ENCODE measurements at regions not wholly inside any gene's neighbourhood (a gene's known extent, or its start where the extent isn't known, plus 50 kb on each side); places are given as distances from the start of the nearest gene placed in this dataset.
"Not testable (repeated sequence)": the region's sequence is repeated elsewhere in the genome, so short reads cannot be mapped to it uniquely, and the experiment has no call there.

DNA sequence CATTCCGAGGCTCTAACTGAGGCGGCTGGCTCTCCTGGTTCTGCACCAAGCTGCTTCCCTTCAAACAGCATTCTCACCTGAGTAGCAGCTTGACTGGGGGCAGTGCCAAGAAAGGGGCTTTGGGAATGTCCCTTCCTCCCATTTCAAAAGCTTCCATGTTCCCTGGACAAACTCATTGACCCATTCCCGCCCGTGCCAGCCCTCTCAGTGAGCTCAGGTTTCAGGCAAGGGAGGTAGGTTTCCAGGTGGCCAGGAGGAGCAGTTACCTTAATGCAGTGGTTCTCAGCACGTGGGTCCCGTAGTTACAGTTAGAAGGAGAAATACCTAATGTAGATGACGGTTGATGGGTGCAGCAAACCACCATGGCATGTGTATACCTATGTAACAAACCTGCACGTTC lies 135.2 kb downstream of the ELOVL4 start:
- no peak for DNase-seq (ENCODE audit: low read depth)
- no peak overlapping the region for H3K4me3 ChIP-seq (ENCODE audit: low read length)
- no peak for TF ChIP-seq CTCF (conservative IDR thresholded peaks at IDR 0.05; ENCODE audit: low read depth, low read length)

DNA sequence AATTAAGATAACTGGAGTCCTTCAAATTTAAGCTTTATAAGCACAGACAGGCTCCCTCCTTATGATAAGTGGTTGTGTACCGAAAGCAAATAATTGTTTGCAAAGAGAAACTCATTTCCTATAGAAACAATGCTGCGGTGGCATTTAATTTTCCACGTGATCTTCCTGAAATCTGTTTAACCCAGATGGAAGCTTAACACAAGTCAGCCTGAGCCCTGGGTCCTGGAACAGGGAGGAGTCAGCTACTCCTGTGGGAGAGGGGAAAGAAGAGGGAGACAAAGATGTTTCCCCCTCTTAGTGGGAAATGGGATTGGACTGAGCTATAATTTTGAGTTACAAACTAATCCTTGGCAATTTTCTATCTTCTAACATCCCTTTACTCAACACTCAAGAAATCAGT lies 136.5 kb downstream of the ELOVL4 start:
- no peak for TF ChIP-seq CTCF (conservative IDR thresholded peaks at IDR 0.05; ENCODE audit: low read depth, low read length)
- DNase-seq (ENCODE audit: low read depth) = no peak
- no peak overlapping the region for H3K4me3 ChIP-seq (ENCODE audit: low read length)

GRCh38 chr6:79810185-79810705 lies 137.1 kb downstream of the ELOVL4 start:
- no peak for DNase-seq (ENCODE audit: low read depth)
- TF ChIP-seq CTCF (conservative IDR thresholded peaks at IDR 0.05; ENCODE audit: low read depth, low read length) = no peak
- no peak overlapping the region for H3K4me3 ChIP-seq (ENCODE audit: low read length)

- no peak for TF ChIP-seq CTCF (conservative IDR thresholded peaks at IDR 0.05; ENCODE audit: low read depth, low read length)
- no peak for DNase-seq (ENCODE audit: low read depth)
- H3K4me3 ChIP-seq (ENCODE audit: low read length) = no peak overlapping the region
Observed at GRCh38 chr6:79808921-79809320, 138.4 kb downstream of the ELOVL4 start.

DNA sequence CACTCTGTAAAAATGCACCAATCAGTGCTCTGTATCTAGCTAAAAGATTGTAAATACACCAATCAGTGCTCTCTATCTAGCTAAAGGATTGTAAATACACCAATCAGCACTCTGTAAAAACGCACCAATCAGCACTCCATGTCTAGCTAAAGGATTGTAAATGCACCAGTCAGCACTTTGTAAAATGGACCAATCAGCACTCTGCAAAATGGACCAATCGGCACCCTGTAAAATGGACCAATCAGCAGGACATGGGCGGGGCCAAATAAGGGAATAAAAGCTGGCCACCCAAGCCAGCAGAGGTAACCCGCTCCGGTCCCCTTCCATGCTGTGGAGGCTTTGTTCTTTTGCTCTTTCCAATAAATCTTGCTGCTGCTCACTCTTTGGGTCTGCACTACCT lies 140.7 kb downstream of the ELOVL4 start:
- H3K4me3 ChIP-seq (ENCODE audit: low read length); DNase-seq (ENCODE audit: low read depth): not testable (repeated sequence)

DNA sequence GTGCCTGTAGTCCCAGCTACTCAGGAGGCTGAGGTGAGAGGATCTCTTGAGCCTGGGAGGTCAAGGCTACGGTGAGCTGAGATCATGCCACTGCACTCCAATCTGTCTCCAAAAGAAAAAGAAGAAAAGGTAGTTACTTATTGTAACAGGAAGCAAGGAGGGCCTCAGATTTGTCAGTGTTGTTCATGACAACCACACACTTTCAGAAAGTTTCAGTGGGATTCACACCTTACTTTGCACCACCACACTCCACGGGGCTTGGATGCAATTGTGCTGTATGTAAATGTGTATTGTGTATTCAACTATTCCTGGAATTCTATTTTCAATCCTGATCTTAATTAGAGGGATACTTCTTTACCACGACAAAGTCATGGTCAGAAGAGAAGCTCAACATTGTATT lies 142.6 kb downstream of the ELOVL4 start:
- DNase-seq (ENCODE audit: low read depth) = no peak
- TF ChIP-seq CTCF (conservative IDR thresholded peaks at IDR 0.05; ENCODE audit: low read depth, low read length) = no peak
- H3K4me3 ChIP-seq (ENCODE audit: low read length) = no peak overlapping the region

- no peak for DNase-seq (ENCODE audit: low read depth)
- TF ChIP-seq CTCF (conservative IDR thresholded peaks at IDR 0.05; ENCODE audit: low read depth, low read length) = no peak
- H3K4me3 ChIP-seq (ENCODE audit: low read length) = no peak overlapping the region
Observed at GRCh38 chr6:79803917-79804316, 143.4 kb downstream of the ELOVL4 start.
